RPMI8226 (cell line): ENCODE measurements at regions not wholly inside any gene's neighbourhood (a gene's known extent, or its start where the extent isn't known, plus 50 kb on each side); places are given as distances from the start of the nearest gene placed in this dataset.

ENCODE experiments used
- DNase-seq: peaks from one replicate; pipeline ENCODE4 v3.0.0-alpha.2; 2015

GRCh38 chr9:88933607-88934379, 57.5 kb upstream of the S1PR3 start:
- DNase-seq, result no peak

GRCh38 chr9:88934876-88935535, 56.3 kb upstream of the S1PR3 start:
- no peak for DNase-seq

GRCh38 chr9:88936132-88936531, 55.1 kb upstream of the S1PR3 start:
- no peak for DNase-seq

GRCh38 chr9:88936668-88937067, 54.6 kb upstream of the S1PR3 start:
- no peak for DNase-seq

- DNase-seq, result no peak
These were observed 54.0 kb upstream of the S1PR3 start for GRCh38 chr9:88937248-88937647.

- DNase-seq, result no peak
These were observed 53.1 kb upstream of the S1PR3 start for GRCh38 chr9:88938189-88938588.
